Endodermal cell (in vitro differentiated cells): ENCODE measurements at regions not wholly inside any gene's neighbourhood (a gene's known extent, or its start where the extent isn't known, plus 50 kb on each side); places are given as distances from the start of the nearest gene placed in this dataset.

Source experiments
- DNase-seq: peaks from one replicate; pipeline ENCODE4 v3.0.0-alpha.2; 2017
- H3K27ac ChIP-seq: 2 replicates; pipeline ENCODE4 v1.5.1; 2013; ENCODE audit warnings: mild to moderate bottlenecking, low read depth, low read length, moderate library complexity
- H3K27me3 ChIP-seq: 2 replicates; pipeline ENCODE4 v1.6.1; 2013; ENCODE audit warnings: mild to moderate bottlenecking, low read length, moderate library complexity; ENCODE audit not compliant: insufficient read depth, control insufficient read depth, poor library complexity, severe bottlenecking
- H3K36me3 ChIP-seq: 2 replicates; pipeline ENCODE4 v1.7.0; 2013; ENCODE audit warnings: mild to moderate bottlenecking, low read length, moderate library complexity; ENCODE audit not compliant: control insufficient read depth, insufficient read depth
- H3K4me1 ChIP-seq: one replicate; pipeline ENCODE4 v1.7.0; 2013; ENCODE audit warnings: low read length; ENCODE audit not compliant: control insufficient read depth, insufficient read depth
- H3K4me3 ChIP-seq: 2 replicates; pipeline ENCODE4 v1.5.1; 2013; ENCODE audit warnings: mild to moderate bottlenecking, low read length, moderate library complexity
- H3K9ac ChIP-seq: 2 replicates; pipeline ENCODE4 v1.6.1; 2013; ENCODE audit warnings: mild to moderate bottlenecking, low read length, moderate library complexity; ENCODE audit not compliant: poor library complexity, severe bottlenecking; ENCODE audit errors: extremely low read depth
- H3K9me3 ChIP-seq: 2 replicates; pipeline ENCODE4 v1.6.1; 2013; ENCODE audit warnings: mild to moderate bottlenecking, low read length, moderate library complexity; ENCODE audit not compliant: control insufficient read depth
- H3K27ac Mint-ChIP-seq: 2 replicates; pipeline ENCODE4 v1.8.0; 2020; ENCODE audit warnings: mixed read lengths
- H3K27me3 Mint-ChIP-seq: 2 replicates; pipeline ENCODE4 v1.8.0; 2021; ENCODE audit warnings: mild to moderate bottlenecking, mixed read lengths; ENCODE audit not compliant: insufficient read depth
- H3K36me3 Mint-ChIP-seq: 2 replicates; pipeline ENCODE4 v1.8.0; 2020; ENCODE audit warnings: low read depth, mixed read lengths
- H3K4me1 Mint-ChIP-seq: 2 replicates; pipeline ENCODE4 v1.8.0; 2020; ENCODE audit warnings: mixed read lengths
- H3K4me3 Mint-ChIP-seq: 2 replicates; pipeline ENCODE4 v1.8.0; 2020; ENCODE audit warnings: mild to moderate bottlenecking, moderate library complexity, mixed read lengths
- H3K9me3 Mint-ChIP-seq: 2 replicates; pipeline ENCODE4 v1.8.0; 2020; ENCODE audit warnings: mild to moderate bottlenecking, mixed read lengths
- CTCF ChIP-seq: fragments of 200-600 bp; sonication (generic); conservative IDR thresholded peaks from 2 replicates; pipeline ENCODE4 v1.5.0; 2021; ENCODE audit warnings: antibody characterized with exemption, mild to moderate bottlenecking
- WGBS, 2 experiments: methylation state at CpG; one replicate each; pipeline versions ENCODE4 v1.1.5 to v1.1.7; 2013; ENCODE audit warnings: missing lambda C conversion rate in 2 of 2, mixed read lengths in 1 of 2; ENCODE audit not compliant: insufficient coverage in 1 of 2, insufficient read length in 1 of 2; 5-methylcytosine and 5-hydroxymethylcytosine counted together

- DNase-seq = peak; percentile 42
Measured at GRCh38 chr6:170067181-170067641, 223.7 kb downstream of the DLL1 start.

DNA sequence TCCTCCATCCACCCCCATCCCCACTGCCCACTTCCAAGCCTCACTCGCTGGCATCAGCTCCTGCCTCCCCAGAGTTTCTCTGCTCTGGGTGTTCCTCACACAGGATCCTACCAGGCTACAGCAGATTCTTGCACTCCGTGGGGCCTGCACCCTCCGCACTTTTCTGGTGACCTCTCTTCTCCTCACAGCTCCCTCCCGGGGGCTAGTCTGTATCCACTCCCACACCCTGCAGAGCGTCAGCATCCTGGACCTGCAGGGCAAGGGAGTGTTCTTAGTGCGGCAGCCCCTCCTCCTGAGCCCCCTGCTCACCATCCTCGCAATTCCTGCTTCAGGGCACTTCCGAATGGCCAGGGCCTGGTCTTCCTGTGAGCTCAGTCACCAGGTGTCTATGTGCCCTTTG, 224.2 kb downstream of the DLL1 start:
- Histone ChIP-seq H3K4me3 (no peak overlapping the region), H3K36me3 (no peaks in the 10 kb centered on the region), H3K4me1 (no peaks in the 10 kb centered on the region), H3K9ac (no peak overlapping the region), H3K27ac (no peak overlapping the region), H3K9me3 (no peaks in the 10 kb centered on the region), H3K27me3 (no peaks in the 10 kb centered on the region)
- WGBS, 2 experiments = 78 to 84% methylated on average over 5 to 8 of the region's 8 CpGs
- DNase-seq = peak; percentile 2
- no peak overlapping the region for H3K4me3 Mint-ChIP-seq
- H3K27ac Mint-ChIP-seq = no peak overlapping the region
- H3K27me3 Mint-ChIP-seq = peaks cover 3% of the 10 kb centered on the region
- peaks cover 4% of the 10 kb centered on the region for H3K4me1 Mint-ChIP-seq
- H3K36me3 Mint-ChIP-seq = peaks cover 4% of the 10 kb centered on the region
- no peak for TF ChIP-seq CTCF
- peaks cover 20% of the 10 kb centered on the region for H3K9me3 Mint-ChIP-seq

More at GRCh38 chr6:170067181-170067641, 223.7 kb downstream of the DLL1 start:
- Mint-ChIP-seq H3K4me3 (no peak overlapping the region), H3K4me1 (peaks cover 4% of the 10 kb centered on the region), H3K36me3 (peaks cover 4% of the 10 kb centered on the region), H3K27ac (no peak overlapping the region), H3K9me3 (peaks cover 26% of the 10 kb centered on the region), H3K27me3 (peaks cover 3% of the 10 kb centered on the region)
- H3K4me1 ChIP-seq = no peaks in the 10 kb centered on the region
- no peak overlapping the region for H3K4me3 ChIP-seq
- H3K36me3 ChIP-seq = no peaks in the 10 kb centered on the region
- 69 to 81% methylated on average over 13 to 18 of the region's 18 CpGs for WGBS, 2 experiments
- H3K27ac ChIP-seq = no peak overlapping the region
- no peaks in the 10 kb centered on the region for H3K9me3 ChIP-seq
- peak; percentile 33 for TF ChIP-seq CTCF
- H3K27me3 ChIP-seq = no peaks in the 10 kb centered on the region
- no peak overlapping the region for H3K9ac ChIP-seq

DNA sequence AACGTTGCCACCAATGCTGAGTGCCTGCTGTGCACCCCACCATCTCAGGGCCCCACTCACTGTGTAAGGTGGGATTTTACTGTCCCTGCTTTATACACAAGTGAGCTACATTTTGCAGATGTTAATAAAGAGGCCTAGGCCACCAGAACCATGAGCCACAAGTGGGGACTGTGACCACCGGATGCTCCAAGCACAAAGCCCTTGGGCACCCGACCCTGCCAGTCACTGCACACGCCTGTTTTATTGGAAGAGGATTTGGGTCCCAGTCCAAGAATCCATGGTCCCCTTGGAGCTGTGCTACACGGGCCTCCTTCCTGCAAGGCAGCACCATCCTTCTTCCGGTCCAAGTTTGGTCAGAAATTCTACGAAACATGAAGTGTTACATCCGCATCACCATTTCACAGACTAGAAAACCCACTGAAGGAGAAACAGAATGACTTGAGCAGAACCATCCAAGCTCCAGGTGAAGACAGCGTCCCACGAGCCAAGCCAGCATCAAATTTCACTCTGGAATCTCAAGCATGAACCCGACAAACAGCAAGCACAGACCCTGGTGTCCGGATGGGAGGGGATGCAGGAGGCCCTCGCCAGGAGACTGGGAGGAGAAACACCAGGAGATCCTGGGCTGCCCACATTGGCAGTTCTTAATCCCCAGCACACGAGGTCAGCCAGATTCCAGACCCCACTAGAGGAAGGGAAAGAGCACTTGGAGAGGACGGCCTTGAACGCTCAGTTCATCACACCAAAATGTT, 226.9 kb downstream of the DLL1 start:
- WGBS, 2 experiments = 67 to 75% methylated on average over 13 to 16 of the region's 16 CpGs
- peak; percentile 41 for DNase-seq
- Mint-ChIP-seq H3K27me3 (peaks cover 2% of the 10 kb centered on the region), H3K9me3 (no peaks in the 10 kb centered on the region), H3K4me3 (no peak overlapping the region), H3K4me1 (peaks cover 4% of the 10 kb centered on the region), H3K27ac (no peak overlapping the region), H3K36me3 (no peaks in the 10 kb centered on the region)
- H3K4me3 ChIP-seq = no peak overlapping the region
- H3K27ac ChIP-seq = no peak overlapping the region
- no peak overlapping the region for H3K9ac ChIP-seq
- no peaks in the 10 kb centered on the region for H3K9me3 ChIP-seq
- H3K27me3 ChIP-seq = no peaks in the 10 kb centered on the region
- H3K36me3 ChIP-seq = no peaks in the 10 kb centered on the region
- no peak for TF ChIP-seq CTCF
- no peaks in the 10 kb centered on the region for H3K4me1 ChIP-seq
